CD4-positive, CD25-positive, alpha-beta regulatory T cell (primary cell): ENCODE measurements at regions not wholly inside any gene's neighbourhood (a gene's known extent, or its start where the extent isn't known, plus 50 kb on each side); places are given as distances from the start of the nearest gene placed in this dataset.

Experiments
- ATAC-seq, 2 donors: fragments of 150-1000 bp; cut with Tn5 transposase; one replicate each; pipeline ENCODE4 v1.10.0; 2021; ENCODE audit warnings: low read depth in 2 of 2, moderate number of reproducible peaks in 2 of 2, moderate library complexity in 1 of 2
- DNase-seq, 3 donors: peaks; one replicate each; pipeline versions ENCODE4 v3.0.0 to v3.0.0-alpha.2; 2012 to 2022; ENCODE audit warnings: mixed read lengths in 1 of 3
- H3K27ac ChIP-seq: one replicate; pipeline ENCODE4 v1.7.0; 2013; ENCODE audit warnings: mild to moderate bottlenecking, low read length; ENCODE audit not compliant: insufficient read depth, poor library complexity, severe bottlenecking
- H3K27me3 ChIP-seq: one replicate; pipeline ENCODE4 v1.7.0; 2013; ENCODE audit warnings: low read length; ENCODE audit not compliant: control insufficient read depth, insufficient read depth
- H3K36me3 ChIP-seq: one replicate; pipeline ENCODE4 v1.7.0; 2013; ENCODE audit warnings: mild to moderate bottlenecking, low read length, moderate library complexity; ENCODE audit not compliant: control insufficient read depth, insufficient read depth
- H3K4me1 ChIP-seq: 2 replicates; pipeline ENCODE4 v1.7.0; 2013; ENCODE audit warnings: mild to moderate bottlenecking, low read length; ENCODE audit not compliant: insufficient read depth, control insufficient read depth, poor library complexity, severe bottlenecking
- H3K4me3 ChIP-seq: one replicate; pipeline ENCODE4 v1.7.0; 2013; ENCODE audit warnings: low read depth, mild to moderate bottlenecking, low read length, moderate library complexity
- H3K9me3 ChIP-seq, 2 experiments: 1 replicate in 1 of 2; 2 replicates in 1 of 2; pipeline ENCODE4 v1.7.0; 2013; ENCODE audit warnings: low read length in 2 of 2, mild to moderate bottlenecking in 1 of 2, moderate library complexity in 1 of 2; ENCODE audit not compliant: control insufficient read depth in 2 of 2
- H3K27ac Mint-ChIP-seq, 3 donors: one replicate each; pipeline ENCODE4 v1.8.0; 2020 to 2022; ENCODE audit warnings: mild to moderate bottlenecking in 3 of 3, mixed read lengths in 3 of 3, moderate library complexity in 2 of 3
- H3K27me3 Mint-ChIP-seq: one replicate; pipeline ENCODE4 v1.8.0; 2022; ENCODE audit warnings: mild to moderate bottlenecking, mixed read lengths
- H3K36me3 Mint-ChIP-seq: one replicate; pipeline ENCODE4 v1.8.0; 2020; ENCODE audit warnings: mixed read lengths
- H3K4me1 Mint-ChIP-seq, 4 donors: one replicate each; pipeline ENCODE4 v1.8.0; 2020 to 2022; ENCODE audit warnings: mixed read lengths in 4 of 4, mild to moderate bottlenecking in 1 of 4
- H3K4me3 Mint-ChIP-seq, 4 donors: one replicate each; pipeline ENCODE4 v1.8.0; 2020 to 2022; ENCODE audit warnings: mild to moderate bottlenecking in 4 of 4, mixed read lengths in 4 of 4, moderate library complexity in 3 of 4
- H3K9me3 Mint-ChIP-seq, 7 donors: one replicate each; pipeline ENCODE4 v1.8.0; 2020 to 2022; ENCODE audit warnings: mixed read lengths in 7 of 7, mild to moderate bottlenecking in 3 of 7, moderate library complexity in 2 of 7

GRCh38 chr5:10904862-10905432 lies 143.9 kb upstream of the DAP start:
- Histone ChIP-seq H3K4me1 (no peaks in the 10 kb centered on the region), H3K27ac (no peak overlapping the region), H3K4me3 (no peak overlapping the region), H3K36me3 (no peaks in the 10 kb centered on the region), H3K9me3 (no peaks in the 10 kb centered on the region), H3K27me3 (peaks cover 2% of the 10 kb centered on the region)
- no peak for ATAC-seq
- Mint-ChIP-seq H3K4me3 (no peak overlapping the region), H3K36me3 (no peaks in the 10 kb centered on the region), H3K4me1 (no peaks in the 10 kb centered on the region), H3K27ac (no peak overlapping the region), H3K27me3 (peaks cover 11% of the 10 kb centered on the region), H3K9me3 (peaks cover 0 to 5% (median 0%) of the 10 kb centered on the region in 7 donors)
- DNase-seq, result no peak

GRCh38 chr5:10903786-10904560 lies 142.9 kb upstream of the DAP start:
- Mint-ChIP-seq H3K27ac (no peak overlapping the region), H3K4me3 (no peak overlapping the region)

GRCh38 chr5:10902145-10902544 lies 141.1 kb upstream of the DAP start:
- Histone ChIP-seq H3K4me3 (no peak overlapping the region), H3K9me3 (no peaks in the 10 kb centered on the region), H3K27ac (no peak overlapping the region), H3K36me3 (no peaks in the 10 kb centered on the region), H3K4me1 (no peaks in the 10 kb centered on the region), H3K27me3 (peaks cover 2% of the 10 kb centered on the region)
- ATAC-seq (no peak), DNase-seq (no peak)
- no peaks in the 10 kb centered on the region for H3K36me3 Mint-ChIP-seq
- H3K27me3 Mint-ChIP-seq, result peaks cover 11% of the 10 kb centered on the region
- no peaks in the 10 kb centered on the region for H3K4me1 Mint-ChIP-seq
- no peak overlapping the region for H3K4me3 Mint-ChIP-seq
- no peak overlapping the region for H3K27ac Mint-ChIP-seq
- peaks cover 0 to 3% (median 0%) of the 10 kb centered on the region in 7 donors for H3K9me3 Mint-ChIP-seq

More at GRCh38 chr5:10903786-10904560, 142.9 kb upstream of the DAP start:
- Histone ChIP-seq H3K27ac (no peak overlapping the region), H3K4me1 (no peaks in the 10 kb centered on the region), H3K27me3 (peaks cover 2% of the 10 kb centered on the region), H3K4me3 (no peak overlapping the region), H3K36me3 (no peaks in the 10 kb centered on the region), H3K9me3 (no peaks in the 10 kb centered on the region)
- Mint-ChIP-seq H3K27me3 (peaks cover 11% of the 10 kb centered on the region), H3K4me1 (no peaks in the 10 kb centered on the region), H3K36me3 (no peaks in the 10 kb centered on the region), H3K9me3 (peaks cover 0 to 5% (median 0%) of the 10 kb centered on the region in 7 donors)
- no peak for DNase-seq
- ATAC-seq, result no peak

- H3K27me3 ChIP-seq, result no peaks in the 10 kb centered on the region
- no peak for ATAC-seq
- Mint-ChIP-seq H3K9me3 (peaks cover 0 to 2% (median 0%) of the 10 kb centered on the region in 7 donors), H3K27me3 (peaks cover 4% of the 10 kb centered on the region), H3K4me1 (no peaks in the 10 kb centered on the region), H3K4me3 (no peak overlapping the region), H3K27ac (no peak overlapping the region), H3K36me3 (no peaks in the 10 kb centered on the region)
- no peak for DNase-seq
- no peaks in the 10 kb centered on the region for H3K4me1 ChIP-seq
- no peaks in the 10 kb centered on the region for H3K36me3 ChIP-seq
- H3K27ac ChIP-seq, result no peak overlapping the region
- no peak overlapping the region for H3K4me3 ChIP-seq
- no peaks in the 10 kb centered on the region for H3K9me3 ChIP-seq
Measured at GRCh38 chr5:10898514-10898913, 137.5 kb upstream of the DAP start.

GRCh38 chr5:10896016-10896415 lies 135.0 kb upstream of the DAP start:
- Histone ChIP-seq H3K4me3 (no peak overlapping the region), H3K4me1 (no peaks in the 10 kb centered on the region), H3K27ac (no peak overlapping the region), H3K27me3 (no peaks in the 10 kb centered on the region), H3K9me3 (no peaks in the 10 kb centered on the region), H3K36me3 (no peaks in the 10 kb centered on the region)
- Mint-ChIP-seq H3K27ac (no peak overlapping the region), H3K4me3 (no peak overlapping the region), H3K27me3 (peaks cover 4% of the 10 kb centered on the region), H3K36me3 (no peaks in the 10 kb centered on the region), H3K4me1 (no peaks in the 10 kb centered on the region), H3K9me3 (peaks cover 0 to 5% (median 0%) of the 10 kb centered on the region in 7 donors)
- ATAC-seq, result no peak
- no peak for DNase-seq

GRCh38 chr5:10894445-10895054 lies 133.5 kb upstream of the DAP start:
- H3K9me3 ChIP-seq, result no peaks in the 10 kb centered on the region
- no peaks in the 10 kb centered on the region for H3K36me3 ChIP-seq
- Mint-ChIP-seq H3K4me1 (no peaks in the 10 kb centered on the region), H3K27me3 (no peaks in the 10 kb centered on the region), H3K9me3 (peaks cover 0 to 7% (median under 1%) of the 10 kb centered on the region in 7 donors), H3K4me3 (no peak overlapping the region), H3K27ac (no peak overlapping the region), H3K36me3 (no peaks in the 10 kb centered on the region)
- no peak overlapping the region for H3K27ac ChIP-seq
- no peak overlapping the region for H3K4me3 ChIP-seq
- DNase-seq, result no peak
- no peaks in the 10 kb centered on the region for H3K27me3 ChIP-seq
- H3K4me1 ChIP-seq, result no peaks in the 10 kb centered on the region
- no peak for ATAC-seq

- DNase-seq (no peak), ATAC-seq (no peak)
- Histone ChIP-seq H3K27ac (no peak overlapping the region), H3K4me1 (no peaks in the 10 kb centered on the region), H3K4me3 (no peak overlapping the region), H3K9me3 (no peaks in the 10 kb centered on the region), H3K36me3 (no peaks in the 10 kb centered on the region), H3K27me3 (no peaks in the 10 kb centered on the region)
- Mint-ChIP-seq H3K4me1 (no peaks in the 10 kb centered on the region), H3K27ac (no peak overlapping the region), H3K36me3 (no peaks in the 10 kb centered on the region), H3K27me3 (no peaks in the 10 kb centered on the region), H3K9me3 (peaks cover 0 to 7% (median 3%) of the 10 kb centered on the region in 7 donors), H3K4me3 (no peak overlapping the region)
Measured at GRCh38 chr5:10892911-10893215, 131.8 kb upstream of the DAP start.
